Stimulated activated effector memory CD8-positive, alpha-beta T cell treated with anti-CD3 and anti-CD28 coated beads, Interleukin-12 subunit alpha, Interleukin-12 subunit beta, amount 100 ng/mL, for 72 hours (primary cell): ENCODE measurements at regions not wholly inside any gene's neighbourhood (a gene's known extent, or its start where the extent isn't known, plus 50 kb on each side); places are given as distances from the start of the nearest gene placed in this dataset.
"Not testable (repeated sequence)": the region's sequence is repeated elsewhere in the genome, so short reads cannot be mapped to it uniquely, and the experiment has no call there.

Experiments
- ATAC-seq: fragments of 150-1000 bp; cut with Tn5 transposase; 2 replicates; pipeline ENCODE4 v1.10.0; 2021
- DNase-seq, 2 donors: peaks; one replicate each; pipeline ENCODE4 v3.0.0; 2021 to 2022; ENCODE audit warnings: low spot score in 2 of 2
- H3K27ac Mint-ChIP-seq: one replicate; pipeline ENCODE4 v1.8.0; 2022; ENCODE audit warnings: mild to moderate bottlenecking, mixed read lengths
- H3K36me3 Mint-ChIP-seq: one replicate; pipeline ENCODE4 v1.8.0; 2022; ENCODE audit warnings: mild to moderate bottlenecking, mixed read lengths
- H3K4me1 Mint-ChIP-seq: one replicate; pipeline ENCODE4 v1.8.0; 2022; ENCODE audit warnings: mixed read lengths
- H3K4me3 Mint-ChIP-seq: one replicate; pipeline ENCODE4 v1.8.0; 2022; ENCODE audit warnings: mild to moderate bottlenecking, mixed read lengths
- H3K9me3 Mint-ChIP-seq: one replicate; pipeline ENCODE4 v1.8.0; 2022; ENCODE audit warnings: mixed read lengths

GRCh38 chr5:60024104-60024503 is 130.6 kb upstream of the PDE4D start:
- Mint-ChIP-seq H3K27ac (no peak overlapping the region), H3K9me3 (peaks cover 14% of the 10 kb centered on the region), H3K4me3 (no peak overlapping the region), H3K4me1 (no peaks in the 10 kb centered on the region), H3K36me3 (no peaks in the 10 kb centered on the region)
- ATAC-seq (no peak), DNase-seq (no peak)

GRCh38 chr5:60023255-60023654 is 129.7 kb upstream of the PDE4D start:
- DNase-seq (no peak), ATAC-seq (no peak)
- H3K36me3 Mint-ChIP-seq: no peaks in the 10 kb centered on the region
- H3K4me1 Mint-ChIP-seq: no peaks in the 10 kb centered on the region
- H3K27ac Mint-ChIP-seq: no peak overlapping the region
- H3K9me3 Mint-ChIP-seq: peaks cover 14% of the 10 kb centered on the region
- no peak overlapping the region for H3K4me3 Mint-ChIP-seq

- Mint-ChIP-seq H3K36me3 (no peaks in the 10 kb centered on the region), H3K4me3 (no peak overlapping the region), H3K4me1 (no peaks in the 10 kb centered on the region), H3K9me3 (peaks cover 14% of the 10 kb centered on the region), H3K27ac (no peak overlapping the region)
- no peak for ATAC-seq
- no peak for DNase-seq
These were observed 126.9 kb upstream of the PDE4D start for GRCh38 chr5:60020457-60020856.

- ATAC-seq, H3K27ac Mint-ChIP-seq, DNase-seq, H3K36me3 Mint-ChIP-seq, H3K4me3 Mint-ChIP-seq, H3K4me1 Mint-ChIP-seq: not testable (repeated sequence)
- peaks cover 19% of the 10 kb centered on the region for H3K9me3 Mint-ChIP-seq
These were observed 125.4 kb upstream of the PDE4D start for GRCh38 chr5:60018960-60019359.

GRCh38 chr5:60018091-60018490 is 124.6 kb upstream of the PDE4D start:
- H3K4me3 Mint-ChIP-seq: no peak overlapping the region
- ATAC-seq: no peak
- no peak for DNase-seq
- H3K27ac Mint-ChIP-seq: no peak overlapping the region
- H3K36me3 Mint-ChIP-seq: no peaks in the 10 kb centered on the region
- peaks cover 14% of the 10 kb centered on the region for H3K9me3 Mint-ChIP-seq
- H3K4me1 Mint-ChIP-seq: no peaks in the 10 kb centered on the region

- DNase-seq (no peak), ATAC-seq (no peak)
- H3K4me1 Mint-ChIP-seq: no peaks in the 10 kb centered on the region
- H3K27ac Mint-ChIP-seq: no peak overlapping the region
- H3K9me3 Mint-ChIP-seq: peaks cover 10% of the 10 kb centered on the region
- H3K36me3 Mint-ChIP-seq: no peaks in the 10 kb centered on the region
- H3K4me3 Mint-ChIP-seq: no peak overlapping the region
These were observed 120.8 kb upstream of the PDE4D start for GRCh38 chr5:60014331-60014730.

- no peaks in the 10 kb centered on the region for H3K4me1 Mint-ChIP-seq
- ATAC-seq (no peak), DNase-seq (no peak)
- H3K9me3 Mint-ChIP-seq: peaks cover 10% of the 10 kb centered on the region
- no peak overlapping the region for H3K4me3 Mint-ChIP-seq
- no peaks in the 10 kb centered on the region for H3K36me3 Mint-ChIP-seq
- no peak overlapping the region for H3K27ac Mint-ChIP-seq
These were observed 117.3 kb upstream of the PDE4D start for GRCh38 chr5:60010853-60011252.

- H3K27ac Mint-ChIP-seq: no peak overlapping the region
These were observed 116.8 kb upstream of the PDE4D start for GRCh38 chr5:60010328-60010727.

GRCh38 chr5:60007729-60008128 is 114.2 kb upstream of the PDE4D start:
- peaks cover 3% of the 10 kb centered on the region for H3K9me3 Mint-ChIP-seq
- DNase-seq: no peak
- H3K36me3 Mint-ChIP-seq: no peaks in the 10 kb centered on the region
- H3K4me3 Mint-ChIP-seq: no peak overlapping the region
- H3K27ac Mint-ChIP-seq: no peak overlapping the region
- ATAC-seq: no peak
- no peaks in the 10 kb centered on the region for H3K4me1 Mint-ChIP-seq

More at GRCh38 chr5:60010328-60010727, 116.8 kb upstream of the PDE4D start:
- no peaks in the 10 kb centered on the region for H3K4me1 Mint-ChIP-seq
- no peak for ATAC-seq
- H3K9me3 Mint-ChIP-seq: peaks cover 9% of the 10 kb centered on the region
- H3K4me3 Mint-ChIP-seq: no peak overlapping the region
- no peak for DNase-seq
- no peaks in the 10 kb centered on the region for H3K36me3 Mint-ChIP-seq

- Mint-ChIP-seq H3K4me1 (no peaks in the 10 kb centered on the region), H3K4me3 (no peak overlapping the region), H3K9me3 (peaks cover 8% of the 10 kb centered on the region), H3K36me3 (no peaks in the 10 kb centered on the region), H3K27ac (no peak overlapping the region)
- DNase-seq: no peak
- no peak for ATAC-seq
These were observed 105.5 kb upstream of the PDE4D start for GRCh38 chr5:59999056-59999455.

- DNase-seq (no peak), ATAC-seq (no peak)
- Mint-ChIP-seq H3K27ac (no peak overlapping the region), H3K4me1 (no peaks in the 10 kb centered on the region), H3K36me3 (no peaks in the 10 kb centered on the region), H3K9me3 (peaks cover 3% of the 10 kb centered on the region), H3K4me3 (no peak overlapping the region)
These were observed 98.7 kb upstream of the PDE4D start for GRCh38 chr5:59992206-59992605.

- H3K4me1 Mint-ChIP-seq: no peaks in the 10 kb centered on the region
- no peak overlapping the region for H3K4me3 Mint-ChIP-seq
- peaks cover 6% of the 10 kb centered on the region for H3K9me3 Mint-ChIP-seq
- H3K27ac Mint-ChIP-seq: no peak overlapping the region
- ATAC-seq (no peak), DNase-seq (no peak)
- H3K36me3 Mint-ChIP-seq: no peaks in the 10 kb centered on the region
These were observed 94.9 kb upstream of the PDE4D start for GRCh38 chr5:59988396-59988795.

- Mint-ChIP-seq H3K4me1 (no peaks in the 10 kb centered on the region), H3K9me3 (peaks cover 14% of the 10 kb centered on the region), H3K36me3 (no peaks in the 10 kb centered on the region), H3K27ac (no peak overlapping the region), H3K4me3 (no peak overlapping the region)
- DNase-seq (no peak), ATAC-seq (no peak)
These were observed 82.8 kb upstream of the PDE4D start for GRCh38 chr5:59976342-59976741.

GRCh38 chr5:59972043-59972442 is 78.5 kb upstream of the PDE4D start:
- no peak for DNase-seq
- Mint-ChIP-seq H3K4me3 (no peak overlapping the region), H3K4me1 (no peaks in the 10 kb centered on the region), H3K36me3 (no peaks in the 10 kb centered on the region), H3K27ac (no peak overlapping the region), H3K9me3 (peaks cover 14% of the 10 kb centered on the region)
- peak; percentile 16 for ATAC-seq

- ATAC-seq: no peak
- Mint-ChIP-seq H3K4me3 (no peak overlapping the region), H3K9me3 (peaks cover under 1% of the 10 kb centered on the region), H3K36me3 (no peaks in the 10 kb centered on the region), H3K27ac (no peak overlapping the region), H3K4me1 (no peaks in the 10 kb centered on the region)
- DNase-seq: no peak
These were observed 65.8 kb upstream of the PDE4D start for GRCh38 chr5:59959330-59959729.

GRCh38 chr5:59956130-59956783 is 62.7 kb upstream of the PDE4D start:
- Mint-ChIP-seq H3K27ac (no peak overlapping the region), H3K4me1 (no peaks in the 10 kb centered on the region), H3K9me3 (no peaks in the 10 kb centered on the region), H3K36me3 (no peaks in the 10 kb centered on the region), H3K4me3 (no peak overlapping the region)
- no peak for DNase-seq
- no peak for ATAC-seq

GRCh38 chr5:59955241-59955640 is 61.7 kb upstream of the PDE4D start:
- no peak for ATAC-seq
- Mint-ChIP-seq H3K4me1 (no peaks in the 10 kb centered on the region), H3K36me3 (no peaks in the 10 kb centered on the region), H3K4me3 (no peak overlapping the region), H3K27ac (no peak overlapping the region), H3K9me3 (no peaks in the 10 kb centered on the region)
- DNase-seq: no peak
